Effector CD4-positive, alpha-beta T cell (primary cell): ENCODE measurements at regions not wholly inside any gene's neighbourhood (a gene's known extent, or its start where the extent isn't known, plus 50 kb on each side); places are given as distances from the start of the nearest gene placed in this dataset.
"Not testable (repeated sequence)": the region's sequence is repeated elsewhere in the genome, so short reads cannot be mapped to it uniquely, and the experiment has no call there.

Experiments
- DNase-seq: peaks from one replicate; pipeline ENCODE4 v3.0.0-alpha.2; 2020

DNA sequence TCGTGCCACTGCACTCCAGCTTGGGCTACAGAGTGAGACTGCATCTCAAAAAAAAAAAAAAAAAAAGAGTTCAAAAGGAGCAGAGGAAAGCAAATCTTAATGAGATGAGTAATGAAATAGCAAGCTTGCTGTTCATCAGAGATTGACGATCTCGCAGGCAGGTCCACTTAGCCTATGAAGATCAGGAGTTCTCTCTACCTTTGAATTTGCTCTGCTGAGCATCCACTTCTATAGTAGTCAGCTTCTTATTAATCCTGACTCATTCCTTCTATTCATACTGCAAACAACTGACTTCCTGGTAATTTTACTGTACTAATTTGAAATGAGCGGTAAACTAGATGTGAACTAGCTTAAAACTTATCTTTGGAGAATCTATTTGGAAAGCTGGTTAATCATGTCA lies 1014.6 kb downstream of the GATA3 start:
- DNase-seq: no peak

DNA sequence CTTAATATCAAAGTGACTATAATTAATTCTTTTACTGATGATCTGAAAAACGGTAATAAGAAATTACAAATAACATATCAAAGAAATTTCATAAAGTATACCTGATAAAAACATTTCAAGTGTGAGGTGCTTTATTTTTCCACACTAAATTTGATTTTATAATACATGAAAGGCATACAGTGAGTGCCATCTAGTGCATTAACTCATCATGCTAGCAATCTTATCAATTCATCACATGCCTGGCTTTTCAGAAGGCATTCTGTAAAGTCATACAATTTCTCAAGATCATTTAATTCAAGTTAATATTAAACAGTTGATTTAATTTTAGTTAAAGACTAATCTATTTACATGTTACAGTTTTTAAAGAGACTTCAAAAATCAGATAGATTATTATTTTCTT lies 1020.9 kb downstream of the GATA3 start:
- no peak for DNase-seq

DNA sequence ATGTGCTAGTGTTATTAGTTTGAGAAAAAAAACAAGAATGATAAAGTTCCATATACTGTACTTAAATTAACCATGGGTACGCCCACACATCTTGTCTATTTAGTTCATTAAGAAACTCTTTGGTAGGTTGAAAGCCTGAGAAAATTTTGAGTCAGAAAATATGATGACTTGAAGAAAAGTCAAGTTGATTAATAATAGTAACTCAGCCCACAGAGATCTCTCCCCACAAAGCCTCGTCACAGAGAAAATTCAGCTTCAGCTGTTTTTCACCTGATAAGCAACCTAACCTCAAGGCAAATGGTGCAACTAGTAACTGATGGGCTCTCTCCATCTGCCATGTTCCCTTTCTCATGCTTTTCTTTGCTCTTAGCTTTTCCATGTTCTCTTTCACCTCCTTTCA lies 1021.6 kb downstream of the GATA3 start:
- no peak for DNase-seq

DNA sequence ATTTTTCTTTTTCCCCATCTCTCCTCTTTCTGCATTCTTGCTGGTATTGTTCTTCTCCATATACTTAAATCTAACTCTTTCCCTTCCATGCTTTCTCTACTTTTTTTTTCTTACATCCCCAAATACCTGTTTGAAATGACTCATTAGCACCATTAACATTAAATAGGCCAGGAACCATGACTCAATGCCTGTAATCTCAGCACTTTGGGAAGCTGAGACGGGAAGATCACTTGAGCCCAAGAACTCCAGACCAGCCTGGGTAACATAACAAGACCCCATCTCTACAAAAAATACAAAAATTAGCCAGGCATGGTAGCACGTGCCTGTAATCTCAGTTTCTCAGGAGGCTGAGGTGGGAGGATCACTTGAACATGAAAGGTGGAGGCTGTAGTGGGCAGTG lies 1026.8 kb downstream of the GATA3 start:
- DNase-seq: no peak

DNA sequence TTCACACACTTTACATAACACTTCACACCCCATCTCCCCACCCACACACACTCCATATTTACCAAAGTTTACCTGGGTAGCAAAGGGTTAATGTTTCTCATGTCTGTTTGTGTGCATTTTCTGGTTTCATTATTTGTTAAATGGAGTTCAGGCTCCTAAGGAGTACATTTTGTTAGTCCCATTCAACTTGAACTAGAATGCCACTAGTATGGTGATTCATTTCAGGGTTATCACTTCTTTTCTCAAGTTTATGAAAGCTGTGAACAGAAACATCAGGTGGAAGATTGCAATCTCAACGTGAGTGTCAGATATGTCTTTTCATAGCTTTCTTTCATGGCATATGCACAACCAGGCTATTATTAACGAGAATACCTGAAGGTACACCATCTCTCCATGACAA lies 1027.5 kb downstream of the GATA3 start:
- DNase-seq: no peak

DNA sequence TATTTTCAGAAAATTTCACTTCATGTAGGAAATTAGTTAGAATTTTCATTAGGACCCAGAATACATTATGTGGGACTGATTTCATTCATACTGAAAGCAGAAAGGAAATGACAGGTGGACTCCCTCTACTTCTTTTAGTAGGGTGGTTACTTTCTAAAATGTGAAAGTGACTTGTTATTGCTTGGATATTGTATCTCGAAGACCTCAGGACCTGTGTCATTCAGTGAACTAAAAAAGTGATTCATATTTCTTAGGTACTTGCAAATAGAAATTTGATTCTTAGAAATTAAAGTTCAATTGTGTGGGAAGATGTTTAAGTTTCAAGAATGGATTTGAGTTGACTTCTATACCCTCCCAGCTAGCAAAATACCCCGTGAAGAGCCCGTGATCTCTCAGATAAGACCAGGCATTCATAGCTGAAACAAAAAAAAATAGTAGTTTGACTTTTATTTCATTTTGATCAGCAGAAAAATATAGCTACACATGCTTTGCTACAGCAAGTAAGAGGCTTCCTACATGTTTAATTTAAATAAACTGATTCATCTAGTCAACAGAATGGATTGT lies 1037.1 kb downstream of the GATA3 start:
- no peak for DNase-seq

DNA sequence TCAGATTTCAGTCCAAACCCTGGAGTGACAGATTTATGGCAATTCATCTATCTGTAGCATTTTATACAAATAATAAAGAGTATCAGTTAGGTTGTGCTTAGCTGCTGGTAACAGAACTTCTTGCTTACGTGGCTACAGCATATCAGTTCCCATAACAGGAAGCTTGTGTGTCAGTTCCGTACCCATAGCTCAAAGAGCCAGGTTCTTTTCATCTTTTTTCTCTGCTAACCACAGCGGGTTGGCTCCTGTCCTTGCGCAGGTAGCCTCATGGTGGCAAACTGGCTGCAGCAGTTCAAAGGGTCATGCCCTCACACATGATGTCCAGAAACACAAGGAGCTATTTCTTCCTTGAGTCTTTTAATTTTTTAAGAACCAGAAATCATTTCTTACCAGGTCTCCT lies 1041.8 kb downstream of the GATA3 start:
- peak; percentile 11 for DNase-seq

DNA sequence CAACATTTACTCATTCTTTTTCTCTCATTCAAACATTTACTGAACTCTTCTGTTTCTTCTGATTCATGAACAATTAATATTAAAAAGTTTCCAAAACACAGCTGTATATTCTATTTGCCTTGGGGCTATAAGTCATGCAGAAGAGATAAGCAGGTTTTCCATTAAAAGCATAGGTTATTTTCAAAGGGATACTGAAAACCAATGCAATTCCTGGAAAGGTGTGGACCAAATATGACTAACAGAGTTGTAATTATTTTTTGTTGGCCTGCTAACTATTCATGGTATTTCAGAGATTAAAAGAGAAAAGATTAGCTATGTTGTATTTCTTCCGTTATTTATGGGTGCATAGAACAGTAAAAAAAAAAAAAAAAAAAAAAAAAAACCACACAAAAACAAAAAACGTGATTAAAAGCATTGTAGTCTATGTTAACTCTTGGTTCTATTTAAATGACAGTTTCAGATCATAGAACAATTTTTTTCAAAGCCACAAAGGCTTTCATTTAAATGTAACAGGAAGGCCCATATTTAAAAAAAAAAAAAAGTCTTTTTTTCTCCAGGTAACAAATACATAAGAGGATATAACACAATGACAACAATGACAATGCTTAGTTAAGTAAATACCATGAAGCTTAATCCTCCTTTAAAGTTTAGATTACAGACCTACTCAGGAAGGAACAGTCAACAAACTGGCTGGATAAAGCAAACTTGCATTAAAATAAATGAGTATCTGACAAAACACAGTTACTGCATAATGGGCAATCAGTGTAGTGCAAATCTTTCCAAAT lies 1042.9 kb downstream of the GATA3 start:
- DNase-seq: no peak

DNA sequence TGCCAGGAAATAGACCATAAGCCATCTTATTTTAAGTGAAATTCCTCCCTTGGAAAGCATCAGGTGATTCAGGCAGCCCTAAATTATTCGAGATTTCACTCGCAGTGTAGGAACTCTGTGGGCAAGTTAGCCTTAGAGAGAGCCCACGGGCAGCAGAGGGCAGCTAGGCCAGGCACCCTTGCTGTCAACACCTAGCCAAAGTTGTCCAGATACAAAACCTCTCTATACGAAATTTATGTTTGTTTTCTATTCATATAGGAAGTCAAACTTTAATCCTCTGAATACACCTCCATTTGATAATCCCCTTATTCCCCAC lies 1043.5 kb downstream of the GATA3 start:
- no peak for DNase-seq

DNA sequence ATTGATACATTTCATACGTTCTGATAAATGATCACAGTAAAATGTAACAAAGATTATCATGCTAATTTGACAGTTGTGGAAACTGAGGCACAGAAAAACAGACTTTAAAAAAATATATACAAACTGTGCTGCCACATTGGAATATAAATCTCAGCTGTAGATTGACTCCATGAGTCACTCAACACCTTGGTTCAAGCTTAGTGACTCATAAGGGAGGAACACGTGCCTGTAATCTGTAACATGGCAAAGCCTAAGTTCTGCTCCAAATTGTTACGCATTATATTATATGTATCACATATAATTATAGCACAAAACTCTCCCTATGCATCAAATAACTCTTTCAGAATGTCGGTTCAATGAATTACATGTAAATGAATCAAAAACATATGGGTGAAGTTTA lies 1047.5 kb downstream of the GATA3 start:
- DNase-seq: no peak

DNA sequence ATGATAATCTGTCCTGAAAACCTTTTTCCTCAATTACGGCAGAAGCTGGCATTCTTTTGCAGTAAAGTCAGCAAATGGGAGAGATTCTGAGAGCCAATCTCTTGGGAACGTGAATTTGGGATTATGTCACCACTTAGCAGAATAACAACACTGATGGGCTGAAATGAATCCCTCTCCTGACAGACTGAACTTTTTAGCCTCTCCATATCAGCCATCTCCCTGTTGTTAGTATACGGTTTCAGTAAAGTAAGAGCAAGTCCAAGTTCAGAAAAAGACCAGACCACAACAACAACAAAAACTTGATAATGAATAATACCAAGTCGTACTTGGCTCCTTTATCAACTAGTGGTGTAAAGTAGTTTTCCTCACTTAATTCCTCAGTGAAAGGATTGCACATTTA lies 1048.8 kb downstream of the GATA3 start:
- DNase-seq: no peak

DNA sequence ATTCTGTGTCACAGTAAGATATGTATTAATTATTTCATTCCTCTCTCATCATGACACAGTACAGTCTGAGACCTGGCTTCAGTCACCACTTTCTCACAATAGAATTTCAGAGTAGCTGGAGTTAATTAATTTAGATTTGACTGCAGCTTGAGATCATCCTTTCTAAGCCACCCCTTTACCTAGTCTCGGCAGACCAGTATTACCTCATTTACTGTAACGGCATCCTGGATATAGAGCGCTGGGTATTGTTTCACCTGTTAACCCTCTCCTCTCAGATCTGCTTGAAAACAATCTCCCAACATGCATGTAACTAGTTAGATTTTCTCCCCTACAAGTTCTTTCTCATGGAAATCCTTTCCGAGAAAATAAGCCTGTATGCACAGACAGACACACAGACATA lies 1057.5 kb downstream of the GATA3 start:
- DNase-seq: no peak

DNA sequence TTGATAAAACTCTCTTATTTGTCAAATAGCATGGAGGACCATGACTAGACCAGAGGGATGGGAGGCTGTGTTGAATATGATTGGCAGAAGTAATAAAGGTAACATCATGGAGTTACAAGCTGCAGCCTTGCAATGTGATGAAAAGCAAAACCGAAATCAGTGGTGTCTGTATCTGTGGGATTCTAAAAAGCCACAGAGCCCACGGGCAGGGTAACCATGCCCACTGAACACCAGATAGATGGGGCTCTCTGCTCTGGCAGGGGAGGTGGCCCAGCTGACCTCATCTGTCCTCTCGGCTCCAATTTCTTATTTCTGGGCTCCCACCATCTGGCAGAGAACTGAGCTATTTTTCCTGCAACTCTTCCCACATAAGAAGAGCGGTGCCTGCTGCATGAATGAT lies 1072.2 kb downstream of the GATA3 start:
- DNase-seq: no peak

DNA sequence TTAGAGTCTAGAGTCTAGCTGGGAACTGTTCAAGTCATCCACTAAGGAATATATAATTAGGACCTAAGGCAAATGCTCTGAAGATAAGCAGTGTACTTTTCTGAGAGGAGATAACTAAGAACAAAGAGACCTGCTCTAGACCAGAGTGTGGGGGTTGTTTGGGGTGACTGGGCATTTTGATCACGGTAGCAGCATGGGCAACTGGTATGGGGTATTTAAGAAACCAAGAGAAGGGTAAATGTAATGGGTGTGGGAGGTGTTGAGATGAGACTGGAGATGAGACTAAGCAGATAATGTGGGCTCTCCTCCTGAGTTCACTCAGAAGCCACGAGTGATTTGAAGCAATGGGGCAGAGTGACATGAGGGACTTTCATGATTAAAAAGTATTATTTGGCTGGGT lies 1082.9 kb downstream of the GATA3 start:
- no peak for DNase-seq

DNA sequence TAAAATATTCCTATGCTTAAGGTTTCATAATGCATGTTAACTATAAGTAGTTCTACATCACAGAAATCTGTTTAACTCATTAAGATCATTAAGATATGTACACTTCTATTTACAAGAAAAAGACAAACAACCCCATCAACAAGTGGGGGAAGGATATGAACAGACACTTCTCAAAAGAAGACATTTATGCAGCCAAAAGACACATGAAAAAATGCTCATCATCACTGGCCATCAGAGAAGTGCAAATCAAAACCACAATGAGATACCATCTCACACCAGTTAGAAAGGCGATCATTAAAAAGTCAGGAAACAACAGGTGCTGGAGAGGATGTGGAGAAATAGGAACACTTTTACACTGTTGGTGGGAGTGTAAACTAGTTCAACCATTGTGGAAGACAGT lies 1084.3 kb downstream of the GATA3 start:
- not testable (repeated sequence) for DNase-seq

DNA sequence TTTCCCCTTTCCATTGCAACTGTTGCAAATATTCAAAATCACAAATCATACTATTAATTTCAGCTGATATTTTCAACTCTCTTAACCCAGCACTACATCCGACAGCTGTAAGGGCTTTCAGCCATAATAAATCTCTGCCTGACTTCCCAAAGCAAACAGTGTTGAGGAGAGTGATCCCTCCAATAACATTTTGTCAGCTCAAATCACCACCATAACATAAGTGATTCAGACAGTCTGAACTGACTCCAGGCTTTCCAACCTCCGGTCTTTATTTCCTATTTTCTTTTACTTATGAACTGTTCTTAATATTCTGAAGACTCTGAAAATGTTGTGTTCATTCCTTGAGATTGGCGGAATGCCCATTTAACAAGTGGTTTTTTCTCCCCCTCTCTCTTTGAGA lies 1085.9 kb downstream of the GATA3 start:
- DNase-seq: no peak

DNA sequence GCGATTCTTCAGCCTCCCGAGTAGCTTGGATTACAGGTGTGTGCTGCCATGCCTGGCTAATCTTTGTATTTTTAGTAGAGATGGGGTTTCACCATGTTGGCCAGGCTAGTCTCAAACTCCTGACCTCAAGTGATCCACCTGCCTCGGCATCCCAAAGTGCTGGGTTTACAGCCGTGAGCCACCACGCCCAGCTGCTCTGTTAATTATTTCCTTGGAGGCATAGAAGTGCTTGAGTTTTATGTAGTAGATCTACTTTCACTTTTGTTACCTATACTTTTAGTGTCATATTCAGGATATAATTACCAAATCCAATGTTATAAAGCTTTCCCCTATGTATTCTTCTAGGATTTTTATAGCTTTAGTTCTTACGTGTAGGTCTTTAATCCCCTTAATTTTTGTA lies 1093.0 kb downstream of the GATA3 start:
- no peak for DNase-seq

DNA sequence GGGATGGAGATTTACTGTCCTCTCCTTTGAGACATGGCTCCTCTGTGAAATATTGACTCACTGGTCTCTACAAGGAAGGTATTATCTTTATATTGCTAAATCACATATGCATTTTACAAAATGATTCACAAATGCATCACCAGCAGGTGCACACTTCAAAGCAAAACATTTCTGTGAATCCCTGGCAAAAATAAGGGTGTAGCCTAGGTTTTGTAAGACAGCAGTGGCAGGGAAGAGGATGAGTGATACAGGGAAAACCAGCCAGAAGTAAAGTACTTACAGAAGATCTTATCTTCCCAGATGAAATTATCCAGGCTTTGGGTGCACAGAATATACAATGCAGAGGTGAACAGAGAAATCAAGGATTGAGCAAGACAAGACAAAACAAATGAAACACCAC lies 1094.6 kb downstream of the GATA3 start:
- no peak for DNase-seq

DNA sequence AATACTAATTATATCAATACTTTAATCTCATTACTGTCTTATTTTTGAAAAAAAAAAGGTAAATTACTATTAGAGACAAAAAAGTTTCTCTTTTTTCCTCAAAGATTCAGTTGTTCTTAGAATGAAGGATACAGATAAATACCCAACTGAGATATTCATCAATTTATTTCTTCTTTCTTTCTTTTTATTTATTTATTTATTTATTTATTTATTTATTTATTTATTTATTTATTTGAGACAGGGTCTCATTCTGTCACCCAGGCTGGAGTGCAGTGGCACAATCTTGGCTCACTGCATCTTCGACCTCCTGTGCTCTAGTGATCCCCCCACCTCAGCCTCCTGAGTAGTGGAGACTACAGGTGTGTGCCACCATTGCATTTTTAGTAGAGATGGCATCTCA lies 1098.6 kb downstream of the GATA3 start:
- DNase-seq: not testable (repeated sequence)

DNA sequence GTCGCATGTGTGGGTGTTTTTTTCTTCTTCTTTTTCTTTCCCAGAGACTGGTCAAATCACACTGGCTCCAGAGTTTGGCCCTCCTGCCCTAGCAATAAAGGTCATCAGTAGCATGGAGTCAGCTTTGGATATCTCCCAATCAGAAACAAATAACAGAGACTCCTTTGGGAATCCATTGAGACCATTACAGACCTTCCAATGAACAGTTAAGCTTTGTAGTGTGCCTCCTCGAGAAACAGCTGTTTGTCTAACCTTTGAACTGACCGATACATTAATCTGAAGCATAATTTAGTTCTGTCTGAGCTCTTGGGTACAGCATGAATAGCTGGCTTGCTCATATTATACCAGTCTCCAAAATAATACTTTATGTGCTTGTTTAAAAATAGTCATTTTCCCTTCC lies 1103.2 kb downstream of the GATA3 start:
- DNase-seq: no peak

DNA sequence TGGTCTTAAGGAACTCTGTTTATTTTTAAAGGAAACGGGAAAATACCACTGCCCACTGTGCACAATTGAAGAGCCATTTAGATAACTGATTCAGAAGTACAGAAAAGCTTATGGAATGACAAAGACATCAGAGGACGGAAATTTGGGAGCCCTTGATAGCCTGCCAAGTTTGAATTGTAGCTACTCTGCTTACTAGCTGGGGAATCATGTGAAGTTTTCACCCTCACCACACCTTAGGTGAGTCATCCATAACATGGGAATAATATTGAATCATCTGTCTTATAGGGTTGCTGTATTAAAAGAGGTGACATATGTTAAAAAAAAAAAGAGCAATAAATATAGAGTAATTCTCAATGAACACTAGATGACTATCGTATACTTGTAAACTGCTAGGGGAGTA lies 1104.2 kb downstream of the GATA3 start:
- DNase-seq: no peak

DNA sequence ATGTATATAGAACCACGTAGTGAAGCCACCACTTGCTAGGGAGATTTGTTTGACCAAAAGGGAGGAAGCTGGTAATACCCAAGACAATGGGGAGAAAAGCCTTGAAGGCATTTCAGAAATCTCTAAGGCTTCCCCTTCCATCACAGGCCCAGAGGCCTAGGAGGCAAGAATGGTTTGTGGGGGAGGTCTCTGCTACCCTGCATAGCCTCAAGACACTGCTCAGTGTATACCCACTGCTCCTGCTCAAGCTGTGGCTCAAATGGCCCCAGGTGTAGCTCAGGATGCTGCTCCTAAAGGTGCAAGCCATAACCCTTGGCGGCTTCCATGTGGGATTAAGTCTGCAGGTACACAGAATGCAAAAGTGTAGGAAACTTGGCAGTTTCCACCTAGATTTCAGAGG lies 1105.8 kb downstream of the GATA3 start:
- DNase-seq: no peak

DNA sequence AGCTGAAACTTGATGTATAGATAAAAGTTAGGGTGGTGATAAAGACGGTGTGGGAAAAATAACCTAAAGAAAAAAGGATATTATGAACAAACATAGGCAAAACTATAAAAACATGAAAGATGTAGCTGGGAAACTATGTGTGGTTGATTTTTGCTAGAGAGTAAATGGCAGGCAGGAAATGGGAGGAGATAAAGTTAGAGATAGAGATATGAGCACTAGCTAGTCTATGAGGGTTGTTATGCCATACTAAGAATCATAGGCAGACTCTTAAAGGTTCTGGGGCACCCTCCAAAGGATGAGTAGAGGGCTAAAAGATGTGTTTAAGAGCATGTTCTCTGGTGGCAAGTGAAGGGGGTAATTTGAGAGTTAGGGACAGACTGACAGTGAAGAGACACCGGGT lies 1109.2 kb downstream of the GATA3 start:
- DNase-seq: no peak

DNA sequence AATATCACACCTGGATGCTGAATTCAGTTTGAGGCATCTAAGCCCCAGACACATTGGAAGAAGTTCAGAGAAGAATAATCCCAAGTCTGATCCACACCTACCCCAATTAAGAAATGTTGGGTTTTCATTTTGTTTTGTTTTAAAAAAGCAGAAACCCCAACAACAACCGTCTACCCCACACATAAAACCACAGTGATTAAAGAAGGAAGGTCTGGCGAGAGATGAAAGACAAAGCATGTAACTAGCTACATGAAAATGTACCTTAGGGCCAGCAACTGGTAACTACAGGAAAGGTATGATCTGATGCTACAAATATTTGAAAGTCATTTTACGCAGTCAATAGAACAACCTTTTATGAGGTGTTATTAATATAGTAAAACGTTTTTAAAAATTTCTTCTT lies 1112.3 kb downstream of the GATA3 start:
- DNase-seq: no peak

DNA sequence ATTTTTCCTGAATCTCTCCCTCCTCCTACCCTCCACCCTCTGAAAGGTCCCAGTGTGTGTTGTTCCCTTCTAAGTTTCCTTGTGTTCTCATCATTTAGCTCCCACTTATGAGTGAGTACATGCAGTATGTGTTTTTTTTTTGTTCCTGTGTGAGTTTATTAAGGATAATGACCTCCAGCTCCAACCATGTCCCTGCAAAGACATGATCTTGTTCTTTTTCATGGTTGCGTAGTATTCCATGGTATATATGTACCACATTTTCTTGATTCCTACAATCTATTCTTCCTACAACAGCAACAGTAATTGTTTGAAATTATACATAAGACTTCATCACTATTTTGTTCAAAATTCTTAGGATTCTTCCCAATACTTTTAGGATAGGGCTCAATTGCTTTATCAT lies 1117.8 kb downstream of the GATA3 start:
- DNase-seq: no peak
